LHCN-M2 (cell line): ENCODE measurements at regions not wholly inside any gene's neighbourhood (a gene's known extent, or its start where the extent isn't known, plus 50 kb on each side); places are given as distances from the start of the nearest gene placed in this dataset.
A peak's percentile ranks its signal among the peaks of the same experiment; 100 is the strongest.
"Not testable (repeated sequence)": the region's sequence is repeated elsewhere in the genome, so short reads cannot be mapped to it uniquely, and the experiment has no call there.

Source experiments
- DNase-seq: peaks from one replicate; pipeline ENCODE4 v3.0.0-alpha.2; 2012; ENCODE audit warnings: low read depth

GRCh38 chr7:13692548-13692947 lies 296.9 kb downstream of the ETV1 start:
- no peak for DNase-seq

- no peak for DNase-seq
Observed at GRCh38 chr7:13702251-13702650, 287.2 kb downstream of the ETV1 start.

- DNase-seq, result no peak
Observed at GRCh38 chr7:13708670-13709069, 280.8 kb downstream of the ETV1 start.

GRCh38 chr7:13713092-13713491 lies 276.4 kb downstream of the ETV1 start:
- no peak for DNase-seq

- no peak for DNase-seq
Observed at GRCh38 chr7:13715534-13715933, 273.9 kb downstream of the ETV1 start.

GRCh38 chr7:13717031-13717430 lies 272.4 kb downstream of the ETV1 start:
- DNase-seq, result no peak

GRCh38 chr7:13724191-13724976 lies 265.1 kb downstream of the ETV1 start:
- DNase-seq, result no peak

- no peak for DNase-seq
Observed at GRCh38 chr7:13724977-13725566, 264.4 kb downstream of the ETV1 start.

GRCh38 chr7:13725591-13725990 lies 263.9 kb downstream of the ETV1 start:
- no peak for DNase-seq

GRCh38 chr7:13727279-13727678 lies 262.2 kb downstream of the ETV1 start:
- no peak for DNase-seq

- no peak for DNase-seq
Observed at GRCh38 chr7:13727751-13728150, 261.7 kb downstream of the ETV1 start.

GRCh38 chr7:13728430-13728829 lies 261.0 kb downstream of the ETV1 start:
- not testable (repeated sequence) for DNase-seq

GRCh38 chr7:13731643-13732042 lies 257.8 kb downstream of the ETV1 start:
- peak; percentile 41 for DNase-seq

GRCh38 chr7:13737563-13737962 lies 251.9 kb downstream of the ETV1 start:
- no peak for DNase-seq

- DNase-seq, result peak; percentile 97
Observed at GRCh38 chr7:13742126-13742525, 247.3 kb downstream of the ETV1 start.

GRCh38 chr7:13742811-13743210 lies 246.7 kb downstream of the ETV1 start:
- peak; percentile 86 for DNase-seq

- peak; percentile 56 for DNase-seq
Observed at GRCh38 chr7:13743226-13743625, 246.2 kb downstream of the ETV1 start.

- no peak for DNase-seq
Observed at GRCh38 chr7:13745530-13745929, 243.9 kb downstream of the ETV1 start.

- no peak for DNase-seq
Observed at GRCh38 chr7:13748998-13749397, 240.5 kb downstream of the ETV1 start.

GRCh38 chr7:13749636-13750035 lies 239.8 kb downstream of the ETV1 start:
- DNase-seq, result no peak

GRCh38 chr7:13751766-13752165 lies 237.7 kb downstream of the ETV1 start:
- no peak for DNase-seq

- no peak for DNase-seq
Observed at GRCh38 chr7:13757841-13758240, 231.6 kb downstream of the ETV1 start.

- DNase-seq, result not testable (repeated sequence)
Observed at GRCh38 chr7:13765853-13766252, 223.6 kb downstream of the ETV1 start.
